ENCODE measurements at regions not wholly inside any gene's neighbourhood (a gene's known extent, or its start where the extent isn't known, plus 50 kb on each side); places are given as distances from the start of the nearest gene placed in this dataset.
"Not testable (repeated sequence)": the region's sequence is repeated elsewhere in the genome, so short reads cannot be mapped to it uniquely, and the experiment has no call there.

DNA sequence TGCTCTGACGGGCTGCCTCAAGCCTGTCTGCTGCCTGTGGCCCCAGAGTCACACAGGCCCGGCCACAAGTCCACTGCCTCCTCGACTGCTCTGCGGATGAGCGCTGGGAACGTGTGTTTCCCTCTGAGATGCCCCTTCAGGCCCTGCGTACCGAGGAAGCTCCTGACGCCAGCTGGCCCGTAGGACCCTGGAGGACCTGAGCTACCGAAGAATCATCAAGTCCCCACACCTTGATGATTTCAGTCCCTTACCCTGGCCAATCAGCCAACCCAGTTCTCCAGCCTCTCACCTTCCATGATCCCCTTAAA, 96.6 kb upstream of the LRPAP1 start:
- ATAC-seq: no peak
- TF ChIP-seq, protein P1, sequence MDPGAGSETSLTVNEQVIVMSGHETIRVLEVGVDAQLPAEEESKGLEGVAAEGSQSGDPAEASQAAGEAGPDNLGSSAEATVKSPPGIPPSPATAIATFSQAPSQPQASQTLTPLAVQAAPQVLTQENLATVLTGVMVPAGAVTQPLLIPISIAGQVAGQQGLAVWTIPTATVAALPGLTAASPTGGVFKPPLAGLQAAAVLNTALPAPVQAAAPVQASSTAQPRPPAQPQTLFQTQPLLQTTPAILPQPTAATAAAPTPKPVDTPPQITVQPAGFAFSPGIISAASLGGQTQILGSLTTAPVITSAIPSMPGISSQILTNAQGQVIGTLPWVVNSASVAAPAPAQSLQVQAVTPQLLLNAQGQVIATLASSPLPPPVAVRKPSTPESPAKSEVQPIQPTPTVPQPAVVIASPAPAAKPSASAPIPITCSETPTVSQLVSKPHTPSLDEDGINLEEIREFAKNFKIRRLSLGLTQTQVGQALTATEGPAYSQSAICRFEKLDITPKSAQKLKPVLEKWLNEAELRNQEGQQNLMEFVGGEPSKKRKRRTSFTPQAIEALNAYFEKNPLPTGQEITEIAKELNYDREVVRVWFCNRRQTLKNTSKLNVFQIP (CRISPR knock-in tag; IDR thresholded peaks at IDR 0.05; ENCODE audit: borderline replicate concordance, low read depth): no peak
- TF ChIP-seq ZFP3 (CRISPR knock-in tag; IDR thresholded peaks at IDR 0.05): no peak
- TF ChIP-seq PPARA (CRISPR knock-in tag; IDR thresholded peaks at IDR 0.05; ENCODE audit: borderline replicate concordance): no peak
- no peak for TF ChIP-seq TOX (CRISPR knock-in tag; IDR thresholded peaks at IDR 0.05; ENCODE audit: borderline replicate concordance)
- no peak for TF ChIP-seq ZC3H10 (CRISPR knock-in tag; IDR thresholded peaks at IDR 0.05)
- TF ChIP-seq, protein P2, sequence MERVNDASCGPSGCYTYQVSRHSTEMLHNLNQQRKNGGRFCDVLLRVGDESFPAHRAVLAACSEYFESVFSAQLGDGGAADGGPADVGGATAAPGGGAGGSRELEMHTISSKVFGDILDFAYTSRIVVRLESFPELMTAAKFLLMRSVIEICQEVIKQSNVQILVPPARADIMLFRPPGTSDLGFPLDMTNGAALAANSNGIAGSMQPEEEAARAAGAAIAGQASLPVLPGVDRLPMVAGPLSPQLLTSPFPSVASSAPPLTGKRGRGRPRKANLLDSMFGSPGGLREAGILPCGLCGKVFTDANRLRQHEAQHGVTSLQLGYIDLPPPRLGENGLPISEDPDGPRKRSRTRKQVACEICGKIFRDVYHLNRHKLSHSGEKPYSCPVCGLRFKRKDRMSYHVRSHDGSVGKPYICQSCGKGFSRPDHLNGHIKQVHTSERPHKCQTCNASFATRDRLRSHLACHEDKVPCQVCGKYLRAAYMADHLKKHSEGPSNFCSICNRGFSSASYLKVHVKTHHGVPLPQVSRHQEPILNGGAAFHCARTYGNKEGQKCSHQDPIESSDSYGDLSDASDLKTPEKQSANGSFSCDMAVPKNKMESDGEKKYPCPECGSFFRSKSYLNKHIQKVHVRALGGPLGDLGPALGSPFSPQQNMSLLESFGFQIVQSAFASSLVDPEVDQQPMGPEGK (CRISPR knock-in tag; IDR thresholded peaks at IDR 0.05; ENCODE audit: borderline replicate concordance): no peak
- no peak for TF ChIP-seq ESRRG (CRISPR knock-in tag; IDR thresholded peaks at IDR 0.05)
- no peak for TF ChIP-seq ARNTL (CRISPR knock-in tag; IDR thresholded peaks at IDR 0.05; ENCODE audit: borderline replicate concordance, low read depth)
- TF ChIP-seq GLIS3 (CRISPR knock-in tag; IDR thresholded peaks at IDR 0.05): no peak
- no peak for TF ChIP-seq TCF4 (CRISPR knock-in tag; IDR thresholded peaks at IDR 0.05; ENCODE audit: borderline replicate concordance)
- TF ChIP-seq, protein P3, sequence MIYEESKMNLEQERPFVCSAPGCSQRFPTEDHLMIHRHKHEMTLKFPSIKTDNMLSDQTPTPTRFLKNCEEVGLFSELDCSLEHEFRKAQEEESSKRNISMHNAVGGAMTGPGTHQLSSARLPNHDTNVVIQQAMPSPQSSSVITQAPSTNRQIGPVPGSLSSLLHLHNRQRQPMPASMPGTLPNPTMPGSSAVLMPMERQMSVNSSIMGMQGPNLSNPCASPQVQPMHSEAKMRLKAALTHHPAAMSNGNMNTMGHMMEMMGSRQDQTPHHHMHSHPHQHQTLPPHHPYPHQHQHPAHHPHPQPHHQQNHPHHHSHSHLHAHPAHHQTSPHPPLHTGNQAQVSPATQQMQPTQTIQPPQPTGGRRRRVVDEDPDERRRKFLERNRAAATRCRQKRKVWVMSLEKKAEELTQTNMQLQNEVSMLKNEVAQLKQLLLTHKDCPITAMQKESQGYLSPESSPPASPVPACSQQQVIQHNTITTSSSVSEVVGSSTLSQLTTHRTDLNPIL (CRISPR knock-in tag; IDR thresholded peaks at IDR 0.05; ENCODE audit: low read depth): no peak
- no peak for TF ChIP-seq SNAI2 (CRISPR knock-in tag; IDR thresholded peaks at IDR 0.05)
- TF ChIP-seq CSDC2 (CRISPR knock-in tag; IDR thresholded peaks at IDR 0.05): no peak
- no peak for TF ChIP-seq RARB (CRISPR knock-in tag; IDR thresholded peaks at IDR 0.05)
- TF ChIP-seq ZFP30 (CRISPR knock-in tag; IDR thresholded peaks at IDR 0.05): no peak
- TF ChIP-seq BACH2 (CRISPR knock-in tag; IDR thresholded peaks at IDR 0.05; ENCODE audit: borderline replicate concordance): no peak
- TF ChIP-seq ISL1 (CRISPR knock-in tag; IDR thresholded peaks at IDR 0.05): no peak
- TF ChIP-seq, protein P4, sequence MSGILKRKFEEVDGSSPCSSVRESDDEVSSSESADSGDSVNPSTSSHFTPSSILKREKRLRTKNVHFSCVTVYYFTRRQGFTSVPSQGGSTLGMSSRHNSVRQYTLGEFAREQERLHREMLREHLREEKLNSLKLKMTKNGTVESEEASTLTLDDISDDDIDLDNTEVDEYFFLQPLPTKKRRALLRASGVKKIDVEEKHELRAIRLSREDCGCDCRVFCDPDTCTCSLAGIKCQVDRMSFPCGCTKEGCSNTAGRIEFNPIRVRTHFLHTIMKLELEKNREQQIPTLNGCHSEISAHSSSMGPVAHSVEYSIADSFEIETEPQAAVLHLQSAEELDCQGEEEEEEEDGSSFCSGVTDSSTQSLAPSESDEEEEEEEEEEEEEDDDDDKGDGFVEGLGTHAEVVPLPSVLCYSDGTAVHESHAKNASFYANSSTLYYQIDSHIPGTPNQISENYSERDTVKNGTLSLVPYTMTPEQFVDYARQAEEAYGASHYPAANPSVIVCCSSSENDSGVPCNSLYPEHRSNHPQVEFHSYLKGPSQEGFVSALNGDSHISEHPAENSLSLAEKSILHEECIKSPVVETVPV (CRISPR knock-in tag; IDR thresholded peaks at IDR 0.05): no peak
- TF ChIP-seq, protein P5, sequence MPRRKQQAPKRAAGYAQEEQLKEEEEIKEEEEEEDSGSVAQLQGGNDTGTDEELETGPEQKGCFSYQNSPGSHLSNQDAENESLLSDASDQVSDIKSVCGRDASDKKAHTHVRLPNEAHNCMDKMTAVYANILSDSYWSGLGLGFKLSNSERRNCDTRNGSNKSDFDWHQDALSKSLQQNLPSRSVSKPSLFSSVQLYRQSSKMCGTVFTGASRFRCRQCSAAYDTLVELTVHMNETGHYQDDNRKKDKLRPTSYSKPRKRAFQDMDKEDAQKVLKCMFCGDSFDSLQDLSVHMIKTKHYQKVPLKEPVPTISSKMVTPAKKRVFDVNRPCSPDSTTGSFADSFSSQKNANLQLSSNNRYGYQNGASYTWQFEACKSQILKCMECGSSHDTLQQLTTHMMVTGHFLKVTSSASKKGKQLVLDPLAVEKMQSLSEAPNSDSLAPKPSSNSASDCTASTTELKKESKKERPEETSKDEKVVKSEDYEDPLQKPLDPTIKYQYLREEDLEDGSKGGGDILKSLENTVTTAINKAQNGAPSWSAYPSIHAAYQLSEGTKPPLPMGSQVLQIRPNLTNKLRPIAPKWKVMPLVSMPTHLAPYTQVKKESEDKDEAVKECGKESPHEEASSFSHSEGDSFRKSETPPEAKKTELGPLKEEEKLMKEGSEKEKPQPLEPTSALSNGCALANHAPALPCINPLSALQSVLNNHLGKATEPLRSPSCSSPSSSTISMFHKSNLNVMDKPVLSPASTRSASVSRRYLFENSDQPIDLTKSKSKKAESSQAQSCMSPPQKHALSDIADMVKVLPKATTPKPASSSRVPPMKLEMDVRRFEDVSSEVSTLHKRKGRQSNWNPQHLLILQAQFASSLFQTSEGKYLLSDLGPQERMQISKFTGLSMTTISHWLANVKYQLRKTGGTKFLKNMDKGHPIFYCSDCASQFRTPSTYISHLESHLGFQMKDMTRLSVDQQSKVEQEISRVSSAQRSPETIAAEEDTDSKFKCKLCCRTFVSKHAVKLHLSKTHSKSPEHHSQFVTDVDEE (CRISPR knock-in tag; IDR thresholded peaks at IDR 0.05): no peak

DNA sequence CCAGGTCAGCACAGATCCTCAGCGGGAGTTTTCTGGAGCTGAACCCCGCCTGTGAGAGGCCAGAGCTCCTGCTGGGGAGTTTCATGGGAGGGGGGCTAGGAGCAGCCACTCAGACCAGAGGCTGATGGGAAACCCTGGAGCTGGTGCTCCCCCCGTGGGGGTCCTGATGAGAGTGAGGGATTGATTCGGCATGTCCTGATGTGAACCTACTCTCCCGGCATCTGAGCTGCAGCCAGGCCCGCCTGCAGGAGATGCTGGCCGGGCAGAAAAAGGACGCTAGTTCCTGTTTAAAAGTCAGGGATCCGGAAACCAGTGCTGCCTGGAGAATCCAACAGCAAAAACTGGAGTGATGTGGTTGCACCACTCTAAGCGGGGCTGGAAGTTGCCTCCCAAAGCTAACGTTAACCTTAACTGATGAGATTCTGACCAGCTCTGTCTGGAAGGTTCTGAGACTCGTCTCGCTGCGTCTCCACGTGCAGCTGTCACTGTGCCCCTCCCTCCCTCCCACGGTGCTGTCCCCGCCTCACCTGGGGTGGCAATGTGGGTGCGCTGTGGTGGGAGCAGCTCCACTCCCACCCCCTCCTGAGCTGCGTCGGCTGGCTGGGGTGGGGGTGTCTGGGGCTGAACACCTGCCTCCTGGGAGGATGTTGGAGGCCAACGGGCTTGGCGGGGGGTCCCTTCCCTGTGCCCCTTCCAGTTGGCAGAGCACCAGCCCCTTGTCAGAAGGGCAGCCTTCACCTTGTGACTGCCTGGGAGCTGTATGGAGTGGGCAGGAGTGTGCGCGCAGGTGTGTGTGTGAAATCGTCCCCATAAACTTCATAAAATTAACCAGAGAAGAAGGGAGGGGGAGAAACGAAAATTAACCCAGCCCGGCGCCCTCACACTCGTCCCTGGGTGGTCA, 96.0 kb upstream of the LRPAP1 start:
- not testable (repeated sequence) for ATAC-seq

DNA sequence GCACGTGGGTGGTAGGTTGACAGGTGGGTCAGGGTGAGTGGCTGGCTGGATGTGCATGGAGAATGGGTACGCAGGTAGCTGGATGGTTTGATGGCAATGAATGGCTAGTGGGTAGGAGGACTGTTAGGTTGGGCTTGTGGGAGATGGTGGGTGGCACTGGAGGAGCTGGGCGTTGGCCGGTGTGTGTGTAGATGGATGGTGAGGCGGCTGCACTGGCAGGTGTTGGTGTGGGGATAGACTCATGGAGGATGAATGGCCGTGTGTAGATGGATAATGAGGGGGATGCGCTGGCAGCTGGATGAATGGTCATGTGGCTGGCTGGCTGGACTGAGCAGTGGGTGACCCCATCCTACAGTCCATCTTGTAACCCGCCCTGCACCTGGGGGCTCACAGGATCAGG, 95.2 kb upstream of the LRPAP1 start:
- not testable (repeated sequence) for ATAC-seq

DNA sequence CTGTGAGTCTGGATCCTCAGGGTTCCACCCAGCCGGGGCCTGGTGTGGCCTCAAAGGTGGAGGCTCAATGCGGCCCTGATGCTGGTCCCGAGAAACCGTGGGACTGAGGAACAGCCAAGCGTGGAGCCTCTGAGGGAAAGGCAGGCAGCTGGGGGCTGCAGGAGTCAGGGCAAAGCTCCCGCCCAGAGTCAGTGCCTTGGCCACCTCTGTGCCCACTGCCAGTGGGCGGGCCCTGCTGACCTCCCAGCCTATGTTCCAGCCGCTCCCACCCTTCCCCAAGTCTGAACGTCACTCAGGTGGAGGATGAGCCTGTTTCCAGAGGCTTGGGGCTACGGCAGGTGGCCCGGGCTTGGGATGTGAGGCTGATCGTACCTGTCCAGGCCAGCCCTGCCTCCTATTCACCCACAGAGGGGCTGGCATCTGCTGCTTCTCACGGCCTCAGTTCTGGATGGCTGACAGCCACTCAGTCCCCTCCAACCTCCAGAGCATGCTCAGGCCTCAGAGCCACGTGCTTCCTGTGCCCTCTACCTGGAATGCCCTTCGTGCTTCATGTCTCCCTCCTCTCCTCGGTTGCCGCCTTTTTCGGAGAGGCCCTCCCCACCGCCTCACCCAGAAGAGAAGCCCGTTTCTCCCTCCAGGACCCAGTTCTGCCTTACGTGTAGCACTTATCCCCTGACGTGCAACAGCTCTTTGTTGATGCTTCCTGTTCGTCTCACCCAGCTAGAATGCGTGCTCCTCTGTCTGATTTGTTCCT, 94.1 kb upstream of the LRPAP1 start:
- ATAC-seq: not testable (repeated sequence)

DNA sequence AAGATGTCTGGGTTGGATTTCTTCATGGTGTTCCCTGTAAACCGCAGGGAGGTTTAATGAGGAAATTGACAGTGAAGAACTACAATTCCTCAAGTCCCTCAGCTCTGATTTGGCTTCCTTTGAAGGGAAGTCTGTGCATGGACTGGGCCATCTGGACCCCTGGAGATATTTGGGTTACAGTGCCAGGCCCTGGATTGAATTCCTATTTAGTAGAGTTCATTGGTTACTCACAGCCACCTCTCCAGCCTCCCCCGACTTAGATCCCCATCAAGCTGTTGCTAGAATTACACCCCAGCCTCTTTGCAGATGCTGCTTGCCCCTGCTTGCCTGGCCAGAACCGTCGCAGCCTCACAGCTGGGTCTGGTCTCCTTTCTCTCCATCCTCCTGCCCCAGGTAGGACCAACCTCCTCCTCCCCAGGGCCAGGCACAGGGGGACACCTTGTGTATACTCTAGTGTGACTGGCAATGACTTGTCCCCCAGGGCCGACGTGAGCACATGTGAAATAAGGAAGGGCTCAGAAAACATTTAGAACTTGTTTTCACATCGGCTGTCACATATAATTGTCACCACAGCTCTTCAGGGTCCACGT, 93.2 kb upstream of the LRPAP1 start:
- not testable (repeated sequence) for ATAC-seq

DNA sequence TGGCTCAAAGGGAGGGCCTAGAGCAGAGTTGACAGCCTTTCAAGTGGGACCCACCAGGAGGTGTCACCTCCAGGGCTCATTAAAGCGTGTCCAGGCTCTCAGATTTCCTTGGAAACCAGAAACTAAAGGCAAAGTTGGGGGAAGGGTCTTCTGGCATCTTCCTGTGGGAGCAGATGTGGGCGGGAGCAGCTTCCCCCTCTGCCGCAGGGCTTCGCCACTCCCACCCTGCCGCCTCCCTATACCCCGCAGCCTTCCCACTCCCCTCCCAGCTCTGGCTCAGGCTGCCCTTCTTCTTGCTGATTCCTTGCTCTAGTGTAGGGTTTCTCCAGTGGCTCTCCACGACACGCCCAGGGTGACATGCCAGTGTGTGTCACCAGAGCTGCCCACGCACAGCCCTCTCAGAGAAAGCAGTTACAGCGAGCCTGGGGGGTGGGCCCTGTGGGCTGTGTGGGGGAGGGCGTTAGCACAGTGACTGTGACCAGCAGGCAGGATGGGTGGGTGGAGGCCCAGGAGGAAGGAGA, 91.6 kb upstream of the LRPAP1 start:
- not testable (repeated sequence) for ATAC-seq
